NCI-H2029 (cell line): ENCODE measurements at regions not wholly inside any gene's neighbourhood (a gene's known extent, or its start where the extent isn't known, plus 50 kb on each side); places are given as distances from the start of the nearest gene placed in this dataset.

Experiments used
- DNase-seq: peaks from one replicate; lab custom pipeline; 2025; lab: John Stamatoyannopoulos, UW

- DNase-seq: no peak
Observed at GRCh38 chr20:33908336-33908735, 85.4 kb upstream of the RALY start.

GRCh38 chr20:33908868-33909267 is 84.8 kb upstream of the RALY start:
- DNase-seq: no peak

- DNase-seq: peak; percentile 56
Observed at GRCh38 chr20:33909331-33909921, 84.3 kb upstream of the RALY start.

GRCh38 chr20:33910056-33910455 is 83.7 kb upstream of the RALY start:
- no peak for DNase-seq

- no peak for DNase-seq
Observed at GRCh38 chr20:33910529-33911327, 83.0 kb upstream of the RALY start.

- DNase-seq: no peak
Observed at GRCh38 chr20:33914919-33915318, 78.8 kb upstream of the RALY start.

GRCh38 chr20:33915726-33916331 is 77.9 kb upstream of the RALY start:
- no peak for DNase-seq

GRCh38 chr20:33916768-33917167 is 76.9 kb upstream of the RALY start:
- no peak for DNase-seq

- DNase-seq: no peak
Observed at GRCh38 chr20:33917831-33918525, 75.7 kb upstream of the RALY start.

GRCh38 chr20:33918662-33919061 is 75.0 kb upstream of the RALY start:
- DNase-seq: no peak

GRCh38 chr20:33919653-33920052 is 74.1 kb upstream of the RALY start:
- DNase-seq: no peak

GRCh38 chr20:33922224-33922623 is 71.5 kb upstream of the RALY start:
- DNase-seq: no peak

GRCh38 chr20:33923740-33924139 is 70.0 kb upstream of the RALY start:
- no peak for DNase-seq

GRCh38 chr20:33925867-33926266 is 67.8 kb upstream of the RALY start:
- DNase-seq: no peak

- DNase-seq: no peak
Observed at GRCh38 chr20:33926425-33926824, 67.3 kb upstream of the RALY start.

GRCh38 chr20:33927724-33928123 is 66.0 kb upstream of the RALY start:
- DNase-seq: no peak

- DNase-seq: no peak
Observed at GRCh38 chr20:33929917-33930316, 63.8 kb upstream of the RALY start.

GRCh38 chr20:33933469-33933909 is 60.2 kb upstream of the RALY start:
- DNase-seq: peak; percentile 34

- DNase-seq: no peak
Observed at GRCh38 chr20:33936656-33937055, 57.1 kb upstream of the RALY start.

GRCh38 chr20:33939031-33939430 is 54.7 kb upstream of the RALY start:
- peak; percentile 53 for DNase-seq

- no peak for DNase-seq
Observed at GRCh38 chr20:33940666-33941065, 53.0 kb upstream of the RALY start.
